MV-4-11 (cell line): ENCODE measurements at regions not wholly inside any gene's neighbourhood (a gene's known extent, or its start where the extent isn't known, plus 50 kb on each side); places are given as distances from the start of the nearest gene placed in this dataset.
"Not testable (repeated sequence)": the region's sequence is repeated elsewhere in the genome, so short reads cannot be mapped to it uniquely, and the experiment has no call there.

Source experiments
- DNase-seq: peaks from one replicate; lab custom pipeline; 2025; lab: John Stamatoyannopoulos, UW

GRCh38 chr4:127478271-127478670 is 154.5 kb upstream of the INTU start:
- not testable (repeated sequence) for DNase-seq

GRCh38 chr4:127479031-127479622 is 153.6 kb upstream of the INTU start:
- peak; percentile 23 for DNase-seq

GRCh38 chr4:127482049-127482448 is 150.7 kb upstream of the INTU start:
- DNase-seq, result no peak

- DNase-seq, result no peak
These were observed 148.6 kb upstream of the INTU start for GRCh38 chr4:127484117-127484516.

- DNase-seq, result no peak
These were observed 146.5 kb upstream of the INTU start for GRCh38 chr4:127486248-127486647.

- DNase-seq, result peak; percentile 59
These were observed 141.2 kb upstream of the INTU start for GRCh38 chr4:127491571-127491970.

- not testable (repeated sequence) for DNase-seq
These were observed 135.9 kb upstream of the INTU start for GRCh38 chr4:127496875-127497274.

- no peak for DNase-seq
These were observed 134.4 kb upstream of the INTU start for GRCh38 chr4:127498366-127498765.

- DNase-seq, result no peak
These were observed 132.5 kb upstream of the INTU start for GRCh38 chr4:127500242-127500641.

GRCh38 chr4:127501103-127501502 is 131.7 kb upstream of the INTU start:
- peak; percentile 25 for DNase-seq

GRCh38 chr4:127503111-127503510 is 129.6 kb upstream of the INTU start:
- DNase-seq, result no peak

GRCh38 chr4:127505203-127505602 is 127.6 kb upstream of the INTU start:
- DNase-seq, result no peak

- DNase-seq, result peak; percentile 61
These were observed 126.5 kb upstream of the INTU start for GRCh38 chr4:127506283-127506682.

GRCh38 chr4:127509155-127509554 is 123.6 kb upstream of the INTU start:
- no peak for DNase-seq

- not testable (repeated sequence) for DNase-seq
These were observed 120.1 kb upstream of the INTU start for GRCh38 chr4:127512672-127513071.

GRCh38 chr4:127515259-127515658 is 117.5 kb upstream of the INTU start:
- not testable (repeated sequence) for DNase-seq

GRCh38 chr4:127518046-127518445 is 114.7 kb upstream of the INTU start:
- no peak for DNase-seq

GRCh38 chr4:127521463-127521862 is 111.3 kb upstream of the INTU start:
- no peak for DNase-seq

- DNase-seq, result no peak
These were observed 109.4 kb upstream of the INTU start for GRCh38 chr4:127523369-127523768.

GRCh38 chr4:127525608-127526007 is 107.1 kb upstream of the INTU start:
- DNase-seq, result no peak

- DNase-seq, result no peak
These were observed 104.5 kb upstream of the INTU start for GRCh38 chr4:127528302-127528701.

- DNase-seq, result peak; percentile 66
These were observed 102.9 kb upstream of the INTU start for GRCh38 chr4:127529879-127530278.

GRCh38 chr4:127533028-127533700 is 99.6 kb upstream of the INTU start:
- DNase-seq, result no peak
